ENCODE measurements at regions not wholly inside any gene's neighbourhood (a gene's known extent, or its start where the extent isn't known, plus 50 kb on each side); places are given as distances from the start of the nearest gene placed in this dataset.

DNA sequence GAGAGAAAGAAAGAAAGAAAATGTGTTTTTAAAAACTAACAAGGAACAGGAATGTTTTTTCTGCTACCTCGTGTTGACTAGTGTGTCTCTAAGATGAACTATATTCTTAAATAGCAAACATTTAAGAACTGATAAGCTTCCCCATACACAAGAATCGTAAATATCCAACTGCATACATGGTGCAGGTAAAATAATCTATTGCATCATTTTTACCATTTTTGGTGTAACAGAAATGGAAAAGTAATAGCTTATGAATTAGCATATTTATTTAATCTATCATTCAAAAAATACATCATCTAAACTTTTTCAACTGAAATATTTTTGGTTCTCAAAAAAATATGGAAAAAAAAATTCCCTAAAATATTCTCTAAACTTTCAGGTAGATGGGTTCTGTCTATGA, 59.7 kb upstream of the RAD23B start (continued):
- no peak for TF ChIP-seq FOSL1 (IDR thresholded peaks at IDR 0.05; ENCODE audit: insufficient read depth, low read depth, low read length)
- TF ChIP-seq CBX8 (IDR thresholded peaks at IDR 0.05; ENCODE audit: borderline replicate concordance, low read depth, low read length), result no peak
- no peak for TF ChIP-seq POLR2A (IDR thresholded peaks at IDR 0.05; ENCODE audit: control extremely low read depth in 1 of 2, low read depth in 2 of 2, low read length in 2 of 2)
